ENCODE measurements at regions not wholly inside any gene's neighbourhood (a gene's known extent, or its start where the extent isn't known, plus 50 kb on each side); places are given as distances from the start of the nearest gene placed in this dataset.
A peak's percentile ranks its signal among the peaks of the same experiment; 100 is the strongest.

DNA sequence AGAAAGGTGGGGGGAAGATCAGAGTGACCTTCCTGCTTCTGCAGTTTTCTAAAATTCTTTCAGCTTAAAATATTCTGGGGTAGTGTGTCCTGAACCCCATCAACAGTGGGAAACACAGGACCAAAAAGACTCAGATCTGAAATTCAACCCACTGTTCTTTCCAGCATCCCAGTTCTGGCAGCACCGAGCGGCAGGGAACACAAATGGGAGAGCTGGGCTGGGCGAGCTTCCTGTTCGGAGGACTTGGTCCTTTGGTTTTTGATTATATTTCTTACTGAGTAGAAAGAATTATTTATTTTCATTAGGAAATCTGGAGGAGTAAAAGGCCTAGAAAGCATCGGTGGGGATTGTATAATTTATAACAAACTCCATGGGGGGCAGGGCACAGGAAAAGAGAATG lies 239.1 kb downstream of the COG6 start:
- TF ChIP-seq, protein P1, sequence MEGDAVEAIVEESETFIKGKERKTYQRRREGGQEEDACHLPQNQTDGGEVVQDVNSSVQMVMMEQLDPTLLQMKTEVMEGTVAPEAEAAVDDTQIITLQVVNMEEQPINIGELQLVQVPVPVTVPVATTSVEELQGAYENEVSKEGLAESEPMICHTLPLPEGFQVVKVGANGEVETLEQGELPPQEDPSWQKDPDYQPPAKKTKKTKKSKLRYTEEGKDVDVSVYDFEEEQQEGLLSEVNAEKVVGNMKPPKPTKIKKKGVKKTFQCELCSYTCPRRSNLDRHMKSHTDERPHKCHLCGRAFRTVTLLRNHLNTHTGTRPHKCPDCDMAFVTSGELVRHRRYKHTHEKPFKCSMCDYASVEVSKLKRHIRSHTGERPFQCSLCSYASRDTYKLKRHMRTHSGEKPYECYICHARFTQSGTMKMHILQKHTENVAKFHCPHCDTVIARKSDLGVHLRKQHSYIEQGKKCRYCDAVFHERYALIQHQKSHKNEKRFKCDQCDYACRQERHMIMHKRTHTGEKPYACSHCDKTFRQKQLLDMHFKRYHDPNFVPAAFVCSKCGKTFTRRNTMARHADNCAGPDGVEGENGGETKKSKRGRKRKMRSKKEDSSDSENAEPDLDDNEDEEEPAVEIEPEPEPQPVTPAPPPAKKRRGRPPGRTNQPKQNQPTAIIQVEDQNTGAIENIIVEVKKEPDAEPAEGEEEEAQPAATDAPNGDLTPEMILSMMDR (conservative IDR thresholded peaks at IDR 0.05): no peak
- no peak overlapping the region for H3K27ac ChIP-seq

DNA sequence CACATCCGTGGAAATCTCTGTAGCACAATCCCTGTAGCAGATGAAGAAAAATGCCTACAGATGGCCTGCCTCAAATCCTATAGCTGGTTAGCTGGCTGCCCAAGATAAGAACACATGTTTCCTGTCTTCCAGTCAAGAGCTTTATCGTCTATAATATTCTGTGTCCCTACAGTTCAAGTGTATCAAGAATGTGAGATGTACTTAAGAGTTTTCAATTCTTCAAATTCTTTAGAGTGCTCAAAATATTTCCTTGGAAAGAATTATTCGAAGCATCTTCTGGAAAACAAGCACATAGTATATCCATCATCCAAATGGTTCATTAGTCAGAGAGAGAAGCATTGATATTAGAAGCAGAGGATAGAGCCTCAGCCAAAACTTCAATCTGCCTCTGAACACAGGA lies 239.8 kb downstream of the COG6 start:
- TF ChIP-seq, protein P1 (conservative IDR thresholded peaks at IDR 0.05): no peak
- H3K27ac ChIP-seq: no peak overlapping the region

DNA sequence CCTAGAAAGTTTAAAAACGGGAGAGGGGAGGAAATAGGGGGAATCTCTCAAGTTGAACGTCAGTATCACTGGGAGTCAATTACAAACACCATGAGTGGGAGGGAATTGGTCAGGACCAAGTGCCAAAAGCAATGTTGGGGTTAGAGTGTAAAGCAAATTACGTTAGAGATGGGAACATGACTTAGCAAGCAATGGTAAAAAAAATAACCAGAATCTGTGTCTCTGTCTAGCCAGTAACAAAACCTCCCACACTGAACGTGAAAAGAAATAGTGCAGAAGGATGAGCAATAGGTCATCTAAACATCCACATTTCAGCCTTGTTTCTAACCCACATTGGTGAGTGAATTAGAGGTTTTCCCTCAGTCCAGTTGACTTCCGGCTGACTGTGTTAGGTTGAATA lies 242.2 kb downstream of the COG6 start:
- TF ChIP-seq, protein P1 (conservative IDR thresholded peaks at IDR 0.05): no peak
- H3K27ac ChIP-seq: no peak overlapping the region

DNA sequence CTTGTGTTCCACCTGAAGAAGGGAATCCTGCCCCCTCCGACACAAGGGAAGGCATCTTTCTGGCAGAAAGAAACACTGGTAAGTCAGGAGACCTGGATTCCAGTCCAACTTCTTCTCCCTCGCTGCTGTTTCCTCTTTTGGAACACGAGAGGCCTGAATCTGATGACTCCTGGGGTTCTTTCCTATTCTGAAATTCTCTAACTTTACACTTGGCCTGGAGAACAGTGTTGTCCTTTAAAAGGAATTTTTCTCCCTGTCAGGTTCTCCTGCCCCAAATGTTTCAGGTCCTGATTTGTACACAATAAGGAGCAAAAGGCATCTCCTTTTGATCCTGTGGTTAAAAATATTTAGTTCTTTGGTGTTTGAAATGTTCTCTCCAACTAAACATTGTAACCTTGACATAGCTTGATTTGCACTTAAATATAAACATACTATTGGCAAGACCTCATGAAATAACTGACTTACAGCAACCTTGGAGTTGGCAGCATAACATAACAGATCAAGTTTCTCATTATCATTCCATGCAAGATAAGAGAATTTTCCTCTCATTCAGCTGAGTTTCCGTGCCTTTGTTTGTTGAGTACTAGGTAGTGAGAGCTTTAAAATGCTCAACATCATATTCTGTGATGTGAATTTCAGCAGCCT lies 244.8 kb downstream of the COG6 start:
- TF ChIP-seq, protein P1 (conservative IDR thresholded peaks at IDR 0.05): no peak

DNA sequence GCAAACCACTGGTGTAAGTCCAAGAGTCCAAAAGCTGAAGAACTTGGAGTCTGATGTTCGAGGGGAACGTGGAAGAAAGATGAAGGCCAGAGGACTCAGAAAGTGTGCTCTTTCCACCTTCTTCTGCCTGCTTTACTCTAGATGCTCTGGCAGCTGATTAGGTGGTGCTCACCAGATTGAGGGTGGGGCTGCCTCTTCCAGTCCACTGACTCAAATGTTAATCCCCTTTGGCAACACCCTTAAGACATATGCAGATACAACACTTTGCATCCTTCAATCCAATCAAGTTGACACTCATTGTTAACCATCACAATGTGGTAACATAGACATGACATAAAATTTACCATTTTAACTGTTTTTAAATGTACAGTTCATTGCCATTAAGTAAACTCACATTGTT lies 249.5 kb downstream of the COG6 start:
- TF ChIP-seq, protein P1 (conservative IDR thresholded peaks at IDR 0.05): no peak
- H3K27ac ChIP-seq: no peak overlapping the region

More for the DNA sequence above, 244.8 kb downstream of the COG6 start:
- H3K27ac ChIP-seq: peak overlapping the region; percentile 82

DNA sequence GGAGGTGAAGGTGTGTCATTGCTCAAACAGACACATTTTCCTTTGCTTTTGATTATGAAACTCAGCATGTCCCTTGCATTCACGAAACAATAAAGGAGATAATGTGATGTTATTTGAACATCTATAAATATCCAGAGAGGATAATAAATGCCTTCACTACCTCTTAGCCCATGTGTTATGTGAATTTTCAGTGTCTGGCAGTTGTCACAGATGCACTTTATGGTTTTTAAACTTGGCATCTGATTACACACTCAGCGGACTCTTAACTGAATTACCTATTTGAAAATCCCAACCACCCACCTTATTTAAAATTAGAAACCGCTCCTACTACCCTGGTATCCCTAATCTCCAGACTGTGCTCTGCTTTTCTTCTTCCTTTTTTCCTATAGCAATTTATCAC lies 254.2 kb downstream of the COG6 start:
- no peak overlapping the region for H3K27ac ChIP-seq
- TF ChIP-seq, protein P1 (conservative IDR thresholded peaks at IDR 0.05): no peak

DNA sequence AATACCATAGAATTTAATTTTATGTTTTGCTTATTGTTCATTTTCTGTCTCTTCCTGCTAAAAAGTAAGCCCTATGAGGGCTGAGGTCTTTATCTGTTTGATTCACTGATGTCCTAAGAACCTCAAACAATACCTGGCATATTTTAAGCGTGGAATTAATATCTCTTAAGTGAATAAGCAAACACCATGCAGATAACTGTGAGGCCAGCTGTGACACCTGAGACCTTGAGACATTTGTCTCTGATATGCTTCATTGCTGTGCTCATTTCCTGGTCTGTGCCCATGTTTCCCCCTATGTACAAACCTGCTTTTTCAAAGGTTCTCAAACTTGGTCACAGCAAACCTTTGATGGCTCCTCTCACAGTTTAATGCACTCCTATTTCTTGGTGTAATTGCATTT lies 254.6 kb downstream of the COG6 start:
- H3K27ac ChIP-seq: no peak overlapping the region
- TF ChIP-seq, protein P1 (conservative IDR thresholded peaks at IDR 0.05): no peak

Data from VCaP (cell line).